AG08395 (cell line): ENCODE measurements at regions not wholly inside any gene's neighbourhood (a gene's known extent, or its start where the extent isn't known, plus 50 kb on each side); places are given as distances from the start of the nearest gene placed in this dataset.

ENCODE experiments used
- DNase-seq: peaks from one replicate; pipeline ENCODE4 v3.0.0; 2012; ENCODE audit warnings: mixed read lengths, low spot score

- DNase-seq: no peak
Measured at GRCh38 chr2:76450024-76450475, 739.3 kb upstream of the GCFC2 start.

GRCh38 chr2:76448956-76449355 is 738.2 kb upstream of the GCFC2 start:
- DNase-seq: no peak

GRCh38 chr2:76447294-76447693 is 736.6 kb upstream of the GCFC2 start:
- DNase-seq: no peak

GRCh38 chr2:76446872-76447271 is 736.2 kb upstream of the GCFC2 start:
- no peak for DNase-seq

GRCh38 chr2:76445880-76446279 is 735.2 kb upstream of the GCFC2 start:
- no peak for DNase-seq

GRCh38 chr2:76444732-76445131 is 734.0 kb upstream of the GCFC2 start:
- no peak for DNase-seq

- DNase-seq: no peak
Measured at GRCh38 chr2:76437564-76437963, 726.8 kb upstream of the GCFC2 start.

GRCh38 chr2:76429374-76429773 is 718.7 kb upstream of the GCFC2 start:
- no peak for DNase-seq

GRCh38 chr2:76427452-76427851 is 716.7 kb upstream of the GCFC2 start:
- no peak for DNase-seq

- DNase-seq: no peak
Measured at GRCh38 chr2:76415821-76416220, 705.1 kb upstream of the GCFC2 start.

GRCh38 chr2:76413436-76413835 is 702.7 kb upstream of the GCFC2 start:
- DNase-seq: no peak

- no peak for DNase-seq
Measured at GRCh38 chr2:76406134-76406855, 695.6 kb upstream of the GCFC2 start.

GRCh38 chr2:76393356-76393755 is 682.6 kb upstream of the GCFC2 start:
- DNase-seq: no peak

- DNase-seq: no peak
Measured at GRCh38 chr2:76391678-76392077, 681.0 kb upstream of the GCFC2 start.

- DNase-seq: no peak
Measured at GRCh38 chr2:76387294-76387693, 676.6 kb upstream of the GCFC2 start.

- DNase-seq: no peak
Measured at GRCh38 chr2:76385943-76386342, 675.2 kb upstream of the GCFC2 start.

- DNase-seq: no peak
Measured at GRCh38 chr2:76381624-76382023, 670.9 kb upstream of the GCFC2 start.

GRCh38 chr2:76378140-76378539 is 667.4 kb upstream of the GCFC2 start:
- DNase-seq: no peak

- no peak for DNase-seq
Measured at GRCh38 chr2:76341439-76341838, 630.7 kb upstream of the GCFC2 start.

- no peak for DNase-seq
Measured at GRCh38 chr2:76332871-76333270, 622.2 kb upstream of the GCFC2 start.

GRCh38 chr2:76330865-76331264 is 620.1 kb upstream of the GCFC2 start:
- DNase-seq: no peak

- DNase-seq: no peak
Measured at GRCh38 chr2:76326636-76327035, 615.9 kb upstream of the GCFC2 start.

- no peak for DNase-seq
Measured at GRCh38 chr2:76323381-76323780, 612.7 kb upstream of the GCFC2 start.

- no peak for DNase-seq
Measured at GRCh38 chr2:76320716-76321115, 610.0 kb upstream of the GCFC2 start.
